ENCODE measurements at regions not wholly inside any gene's neighbourhood (a gene's known extent, or its start where the extent isn't known, plus 50 kb on each side); places are given as distances from the start of the nearest gene placed in this dataset.

- TF ChIP-seq ATF3 (IDR thresholded peaks at IDR 0.05) (no peak), JUND (IDR thresholded peaks at IDR 0.05) (no peak)
These were observed 129.5 kb downstream of the TENT5C start for GRCh38 chr1:117735045-117735992.
